Neural crest cell (in vitro differentiated cells): ENCODE measurements at regions not wholly inside any gene's neighbourhood (a gene's known extent, or its start where the extent isn't known, plus 50 kb on each side); places are given as distances from the start of the nearest gene placed in this dataset.

Experiments used
- DNase-seq: peaks from one replicate; pipeline ENCODE4 v3.0.0; 2021; ENCODE audit warnings: low read depth, mixed read lengths, low spot score
- H3K27ac Mint-ChIP-seq: one replicate; pipeline ENCODE4 v1.8.0; 2021; ENCODE audit warnings: mild to moderate bottlenecking, mixed read lengths; ENCODE audit not compliant: unreplicated experiment
- H3K27me3 Mint-ChIP-seq: 2 replicates; pipeline ENCODE4 v1.8.0; 2021; ENCODE audit warnings: low read depth, mild to moderate bottlenecking, mixed read lengths
- H3K36me3 Mint-ChIP-seq: 2 replicates; pipeline ENCODE4 v1.8.0; 2021; ENCODE audit warnings: low read depth, mild to moderate bottlenecking, mixed read lengths
- H3K4me1 Mint-ChIP-seq: 2 replicates; pipeline ENCODE4 v1.8.0; 2021; ENCODE audit warnings: mixed read lengths
- H3K4me3 Mint-ChIP-seq: one replicate; pipeline ENCODE4 v1.8.0; 2021; ENCODE audit warnings: mild to moderate bottlenecking, mixed read lengths
- H3K9me3 Mint-ChIP-seq: 2 replicates; pipeline ENCODE4 v1.8.0; 2021; ENCODE audit warnings: mixed read lengths
- CTCF ChIP-seq: fragments of 200-600 bp; sonication (generic); conservative IDR thresholded peaks from 2 replicates; pipeline ENCODE4 v1.5.0; 2021; ENCODE audit warnings: antibody characterized with exemption, mild to moderate bottlenecking

DNA sequence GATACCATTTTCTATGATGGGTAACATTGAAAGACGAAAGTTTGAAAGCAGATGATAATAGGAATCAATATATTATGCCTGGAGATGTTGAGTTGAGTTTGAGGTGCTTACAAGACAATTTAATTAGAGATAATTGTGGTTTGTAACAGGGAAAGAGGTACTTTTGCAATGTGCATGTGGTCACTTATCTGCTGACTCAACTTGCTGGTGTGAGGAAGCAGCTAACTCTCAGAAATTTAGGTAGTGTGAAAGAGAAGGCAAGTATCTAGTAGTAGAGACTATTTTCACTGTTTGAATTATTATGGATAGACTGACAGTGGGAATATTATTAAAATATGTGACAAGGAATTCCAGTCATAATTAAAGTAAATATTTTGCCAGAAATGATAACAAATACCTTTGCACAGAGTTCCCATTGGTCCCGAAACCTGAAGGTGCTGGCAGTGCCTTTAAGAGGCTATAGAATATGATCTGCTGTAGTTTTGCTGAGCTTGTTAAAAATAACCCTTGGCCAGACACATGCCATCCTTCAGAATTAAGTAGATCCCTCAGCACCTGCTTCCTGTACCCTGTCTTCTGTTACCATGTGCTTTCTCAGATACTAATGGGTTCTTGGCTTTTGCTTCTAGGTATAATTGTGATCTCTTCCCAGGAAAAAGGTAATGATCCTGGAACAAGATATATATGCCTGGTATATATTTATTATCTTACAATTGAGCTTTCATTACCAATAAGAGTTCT lies 315.9 kb downstream of the BCHE start:
- TF ChIP-seq CTCF, result no peak
- Mint-ChIP-seq H3K27me3 (no peaks in the 10 kb centered on the region), H3K36me3 (no peaks in the 10 kb centered on the region), H3K9me3 (no peaks in the 10 kb centered on the region), H3K4me3 (no peak overlapping the region), H3K4me1 (peaks cover 4% of the 10 kb centered on the region), H3K27ac (no peak overlapping the region)
- no peak for DNase-seq

- H3K27ac Mint-ChIP-seq, result no peak overlapping the region
- H3K36me3 Mint-ChIP-seq, result no peaks in the 10 kb centered on the region
- peaks cover 4% of the 10 kb centered on the region for H3K4me1 Mint-ChIP-seq
- TF ChIP-seq CTCF, result no peak
- no peaks in the 10 kb centered on the region for H3K9me3 Mint-ChIP-seq
- H3K4me3 Mint-ChIP-seq, result no peak overlapping the region
- H3K27me3 Mint-ChIP-seq, result no peaks in the 10 kb centered on the region
- no peak for DNase-seq
These were observed 317.5 kb downstream of the BCHE start for GRCh38 chr3:165519687-165520086.

DNA sequence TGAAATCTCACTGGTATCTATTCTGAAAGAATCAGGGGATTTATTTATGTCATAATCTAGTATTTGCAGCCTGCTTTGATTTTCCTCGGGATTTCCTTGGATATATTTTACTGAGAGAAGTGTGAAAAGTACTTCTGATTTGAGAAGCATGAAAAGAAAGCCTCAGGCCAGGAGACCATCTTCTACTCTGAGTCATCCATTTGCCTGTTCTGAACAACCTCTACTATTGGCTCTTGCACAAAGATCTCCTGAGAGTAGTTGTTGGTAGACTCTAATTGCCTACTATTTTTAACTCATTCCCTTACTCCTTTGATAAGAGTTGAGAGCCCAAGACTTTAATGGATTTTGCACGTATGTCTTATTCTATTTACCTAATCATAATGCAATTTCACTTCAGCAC lies 318.9 kb downstream of the BCHE start:
- Mint-ChIP-seq H3K9me3 (no peaks in the 10 kb centered on the region), H3K4me1 (peaks cover 4% of the 10 kb centered on the region), H3K27ac (no peak overlapping the region), H3K36me3 (no peaks in the 10 kb centered on the region), H3K27me3 (no peaks in the 10 kb centered on the region), H3K4me3 (no peak overlapping the region)
- no peak for DNase-seq
- TF ChIP-seq CTCF, result no peak

- TF ChIP-seq CTCF, result no peak
- DNase-seq, result no peak
- H3K27ac Mint-ChIP-seq, result no peak overlapping the region
- H3K27me3 Mint-ChIP-seq, result no peaks in the 10 kb centered on the region
- H3K36me3 Mint-ChIP-seq, result no peaks in the 10 kb centered on the region
- peaks cover 4% of the 10 kb centered on the region for H3K4me1 Mint-ChIP-seq
- no peaks in the 10 kb centered on the region for H3K9me3 Mint-ChIP-seq
- no peak overlapping the region for H3K4me3 Mint-ChIP-seq
These were observed 317.8 kb upstream of the SLITRK3 start for GRCh38 chr3:165513715-165514701.

GRCh38 chr3:165507576-165507975 lies 311.4 kb upstream of the SLITRK3 start:
- Mint-ChIP-seq H3K4me3 (no peak overlapping the region), H3K27me3 (no peaks in the 10 kb centered on the region), H3K27ac (no peak overlapping the region), H3K4me1 (no peaks in the 10 kb centered on the region), H3K36me3 (peaks cover 4% of the 10 kb centered on the region), H3K9me3 (peaks cover 9% of the 10 kb centered on the region)
- DNase-seq, result no peak
- TF ChIP-seq CTCF, result no peak
